Peyer's patch (tissue), 4 donors: ENCODE measurements at regions not wholly inside any gene's neighbourhood (a gene's known extent, or its start where the extent isn't known, plus 50 kb on each side); places are given as distances from the start of the nearest gene placed in this dataset.
"Not testable (repeated sequence)": the region's sequence is repeated elsewhere in the genome, so short reads cannot be mapped to it uniquely, and the experiment has no call there.

Experiments used
- DNase-seq, 3 donors: peaks; one replicate each; pipeline ENCODE4 v3.0.0-alpha.2; 2017 to 2019
- H3K27ac ChIP-seq, 4 donors: fragments of 200-600 bp; sonication (generic); one replicate each; pipeline ENCODE4 v1.5.1; 2016 to 2019
- H3K27me3 ChIP-seq, 2 donors: fragments of 200-600 bp; sonication (generic); one replicate each; pipeline ENCODE4 v1.5.1; 2019
- H3K36me3 ChIP-seq, 3 donors: fragments of 200-600 bp; sonication (generic); one replicate each; pipeline ENCODE4 v1.5.1; 2016 to 2019
- H3K4me1 ChIP-seq, 4 donors: fragments of 200-600 bp; sonication (generic); one replicate each; pipeline ENCODE4 v1.5.1; 2016 to 2019
- H3K4me3 ChIP-seq, 4 donors: fragments of 200-600 bp; sonication (generic); 1 replicate in 3 of 4; 2 replicates in 1 of 4; pipeline ENCODE4 v1.5.1; 2016 to 2019; ENCODE audit warnings: mild to moderate bottlenecking in 1 of 4
- H3K9me3 ChIP-seq, 4 donors: fragments of 200-600 bp; sonication (generic); one replicate each; pipeline ENCODE4 v1.5.1; 2016 to 2019; ENCODE audit warnings: mild to moderate bottlenecking in 1 of 4
- POLR2A ChIP-seq, 2 donors: fragments of 450-650 bp; IDR thresholded peaks; one replicate each; pipeline ENCODE4 v1.5.1; 2017; ENCODE audit warnings: antibody characterized with exemption in 2 of 2, mild to moderate bottlenecking in 2 of 2, moderate library complexity in 2 of 2
- TF ChIP-seq, protein P1 (sequence below), 6 experiments: fragments of 450-650 bp in 4 of 6; fragments of 200-600 bp in 2 of 6; sonication (generic) in 1 of 6; IDR thresholded peaks; one replicate each; pipeline ENCODE4 v1.5.1; 2017 to 2019; ENCODE audit warnings: antibody characterized with exemption in 6 of 6, mild to moderate bottlenecking in 3 of 6, moderate library complexity in 1 of 6

DNA sequence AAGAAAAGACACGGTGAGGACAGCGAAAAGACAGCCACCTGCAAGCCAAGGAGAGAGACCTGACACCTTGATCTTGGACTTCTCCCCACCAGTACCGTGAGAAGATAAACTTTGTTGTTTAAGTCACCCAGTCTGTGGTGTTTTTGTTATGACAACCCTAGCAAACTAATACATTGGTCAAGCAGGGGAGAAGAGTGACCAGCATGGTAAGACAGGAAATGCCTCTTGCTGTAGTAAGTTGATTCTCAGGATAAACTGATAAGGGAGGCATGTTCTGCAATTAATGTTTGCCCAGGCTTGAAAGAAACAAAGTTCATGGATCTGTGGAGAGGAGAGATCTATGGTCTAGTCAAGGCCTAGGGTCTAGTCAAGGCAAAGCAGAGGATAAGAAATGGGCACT lies 801.2 kb downstream of the MAT2B start:
- no peak for DNase-seq
- no peaks in the 10 kb centered on the region for H3K36me3 ChIP-seq
- no peaks in the 10 kb centered on the region for H3K4me1 ChIP-seq
- no peak overlapping the region for H3K4me3 ChIP-seq
- no peaks in the 10 kb centered on the region for H3K9me3 ChIP-seq
- no peak for TF ChIP-seq POLR2A (IDR thresholded peaks at IDR 0.05)
- TF ChIP-seq, protein P1, sequence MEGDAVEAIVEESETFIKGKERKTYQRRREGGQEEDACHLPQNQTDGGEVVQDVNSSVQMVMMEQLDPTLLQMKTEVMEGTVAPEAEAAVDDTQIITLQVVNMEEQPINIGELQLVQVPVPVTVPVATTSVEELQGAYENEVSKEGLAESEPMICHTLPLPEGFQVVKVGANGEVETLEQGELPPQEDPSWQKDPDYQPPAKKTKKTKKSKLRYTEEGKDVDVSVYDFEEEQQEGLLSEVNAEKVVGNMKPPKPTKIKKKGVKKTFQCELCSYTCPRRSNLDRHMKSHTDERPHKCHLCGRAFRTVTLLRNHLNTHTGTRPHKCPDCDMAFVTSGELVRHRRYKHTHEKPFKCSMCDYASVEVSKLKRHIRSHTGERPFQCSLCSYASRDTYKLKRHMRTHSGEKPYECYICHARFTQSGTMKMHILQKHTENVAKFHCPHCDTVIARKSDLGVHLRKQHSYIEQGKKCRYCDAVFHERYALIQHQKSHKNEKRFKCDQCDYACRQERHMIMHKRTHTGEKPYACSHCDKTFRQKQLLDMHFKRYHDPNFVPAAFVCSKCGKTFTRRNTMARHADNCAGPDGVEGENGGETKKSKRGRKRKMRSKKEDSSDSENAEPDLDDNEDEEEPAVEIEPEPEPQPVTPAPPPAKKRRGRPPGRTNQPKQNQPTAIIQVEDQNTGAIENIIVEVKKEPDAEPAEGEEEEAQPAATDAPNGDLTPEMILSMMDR (IDR thresholded peaks at IDR 0.05), result no peak
- no peak overlapping the region for H3K27ac ChIP-seq
- no peaks in the 10 kb centered on the region for H3K27me3 ChIP-seq

DNA sequence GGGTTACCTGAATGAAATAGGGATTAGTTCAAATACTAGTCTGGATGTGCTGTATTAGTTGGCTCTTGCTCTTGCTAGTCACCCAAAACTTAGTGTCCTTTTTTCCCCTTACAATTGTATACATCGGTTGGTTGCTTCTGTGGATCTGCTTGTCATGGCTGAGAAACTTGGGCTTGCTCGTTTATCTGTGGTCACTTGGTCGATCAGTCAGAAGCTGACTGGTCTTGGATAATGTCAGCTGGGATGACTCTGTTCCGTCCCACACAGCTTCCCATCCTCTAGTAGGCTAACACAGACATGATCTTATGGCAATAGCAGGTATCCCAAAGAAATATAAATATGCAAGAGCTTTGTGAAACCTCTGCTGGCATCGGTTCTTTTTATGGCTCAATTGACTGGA lies 807.4 kb downstream of the MAT2B start:
- no peak for DNase-seq
- no peaks in the 10 kb centered on the region for H3K36me3 ChIP-seq
- H3K27ac ChIP-seq, result no peak overlapping the region
- TF ChIP-seq, protein P1 (IDR thresholded peaks at IDR 0.05), result no peak
- TF ChIP-seq POLR2A (IDR thresholded peaks at IDR 0.05), result no peak
- H3K27me3 ChIP-seq, result no peaks in the 10 kb centered on the region
- no peak overlapping the region for H3K4me3 ChIP-seq
- H3K9me3 ChIP-seq, result no peaks in the 10 kb centered on the region
- H3K4me1 ChIP-seq, result no peaks in the 10 kb centered on the region

DNA sequence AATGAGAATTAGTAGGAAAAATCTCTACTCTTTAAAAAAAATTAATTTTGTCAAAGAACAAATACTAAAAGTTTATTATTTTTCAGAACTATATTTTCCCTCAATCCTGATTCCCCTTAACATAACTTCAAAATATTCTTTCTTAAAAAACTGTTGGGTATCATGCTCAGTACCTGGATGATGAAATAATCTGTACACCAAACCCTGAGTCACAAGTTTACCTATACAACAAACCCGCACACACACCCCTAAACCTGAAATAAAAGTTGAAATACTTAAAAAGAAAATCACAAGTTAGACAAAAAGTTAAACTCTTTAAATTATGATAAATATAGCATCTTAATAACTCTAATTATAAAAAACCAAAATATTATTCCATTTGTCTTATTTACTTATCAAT lies 812.3 kb downstream of the MAT2B start:
- TF ChIP-seq, protein P1 (IDR thresholded peaks at IDR 0.05), result no peak
- no peak for TF ChIP-seq POLR2A (IDR thresholded peaks at IDR 0.05)
- Histone ChIP-seq H3K36me3 (no peaks in the 10 kb centered on the region), H3K27ac (no peak overlapping the region), H3K4me1 (no peaks in the 10 kb centered on the region), H3K27me3 (no peaks in the 10 kb centered on the region), H3K4me3 (no peak overlapping the region), H3K9me3 (no peaks in the 10 kb centered on the region)
- no peak for DNase-seq

DNA sequence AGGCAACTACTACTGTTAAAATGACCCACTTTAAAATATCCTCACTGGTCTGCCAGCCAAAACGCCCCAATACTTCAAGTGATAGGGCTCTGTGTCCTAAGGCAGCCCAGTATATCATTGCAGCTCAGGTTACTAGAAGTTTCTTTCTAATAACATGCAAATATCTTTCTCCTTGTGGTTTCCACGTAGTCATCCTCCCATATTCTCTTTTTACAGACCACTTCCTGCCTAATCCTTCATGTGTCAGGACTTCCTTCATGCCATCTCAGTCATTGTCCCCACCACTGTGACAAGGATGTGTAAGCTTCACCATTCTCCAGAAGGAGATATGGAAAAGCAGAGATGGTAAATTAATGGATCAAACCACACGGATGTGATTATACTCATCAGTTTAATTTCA lies 813.7 kb downstream of the MAT2B start:
- H3K4me1 ChIP-seq, result no peaks in the 10 kb centered on the region
- TF ChIP-seq POLR2A (IDR thresholded peaks at IDR 0.05), result no peak
- TF ChIP-seq, protein P1 (IDR thresholded peaks at IDR 0.05), result no peak
- no peaks in the 10 kb centered on the region for H3K27me3 ChIP-seq
- H3K36me3 ChIP-seq, result no peaks in the 10 kb centered on the region
- H3K27ac ChIP-seq, result no peak overlapping the region
- H3K4me3 ChIP-seq, result no peak overlapping the region
- no peak for DNase-seq
- no peaks in the 10 kb centered on the region for H3K9me3 ChIP-seq

DNA sequence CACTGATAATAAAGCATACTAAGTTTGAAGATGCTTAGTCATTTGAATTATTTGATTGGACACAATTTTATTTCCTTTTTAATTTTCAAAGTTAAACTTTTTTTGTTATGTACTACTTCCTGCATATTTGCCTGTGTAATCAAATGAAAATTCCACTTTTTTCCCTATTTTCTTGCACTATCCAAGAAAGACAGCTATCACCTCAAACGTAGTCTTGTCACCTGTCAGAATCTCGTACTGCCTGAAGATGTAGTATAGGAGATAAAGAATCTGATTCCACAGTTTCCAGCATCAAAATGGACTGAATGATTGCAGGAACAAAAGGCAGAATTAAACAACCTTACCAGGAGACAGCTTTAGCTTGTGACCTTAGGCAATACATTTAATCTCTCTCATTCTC lies 818.8 kb downstream of the MAT2B start:
- no peaks in the 10 kb centered on the region for H3K4me1 ChIP-seq
- no peak overlapping the region for H3K27ac ChIP-seq
- no peak for DNase-seq
- no peaks in the 10 kb centered on the region for H3K36me3 ChIP-seq
- no peaks in the 10 kb centered on the region for H3K27me3 ChIP-seq
- H3K4me3 ChIP-seq, result no peak overlapping the region
- TF ChIP-seq, protein P1 (IDR thresholded peaks at IDR 0.05), result no peak
- H3K9me3 ChIP-seq, result no peaks in the 10 kb centered on the region

DNA sequence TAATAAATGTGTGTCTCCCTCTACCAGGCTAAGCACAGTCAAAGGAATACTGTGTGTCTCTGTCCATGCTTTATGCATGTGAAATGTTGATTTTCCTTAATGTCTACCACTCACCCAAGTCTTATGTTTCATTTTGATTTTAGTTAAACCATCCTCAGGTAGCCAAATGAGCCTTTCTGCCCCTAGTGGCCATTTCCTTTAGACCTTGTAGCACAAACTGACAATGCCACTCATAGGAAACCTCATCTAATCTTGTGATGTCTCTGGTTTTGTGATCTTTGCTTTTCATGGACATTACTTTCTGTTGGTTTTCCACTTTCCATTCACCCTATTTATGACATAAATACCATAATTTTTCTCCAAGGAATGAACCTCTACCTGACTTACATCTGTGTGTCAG lies 820.8 kb downstream of the MAT2B start:
- no peak overlapping the region for H3K27ac ChIP-seq
- H3K36me3 ChIP-seq, result no peaks in the 10 kb centered on the region

DNA sequence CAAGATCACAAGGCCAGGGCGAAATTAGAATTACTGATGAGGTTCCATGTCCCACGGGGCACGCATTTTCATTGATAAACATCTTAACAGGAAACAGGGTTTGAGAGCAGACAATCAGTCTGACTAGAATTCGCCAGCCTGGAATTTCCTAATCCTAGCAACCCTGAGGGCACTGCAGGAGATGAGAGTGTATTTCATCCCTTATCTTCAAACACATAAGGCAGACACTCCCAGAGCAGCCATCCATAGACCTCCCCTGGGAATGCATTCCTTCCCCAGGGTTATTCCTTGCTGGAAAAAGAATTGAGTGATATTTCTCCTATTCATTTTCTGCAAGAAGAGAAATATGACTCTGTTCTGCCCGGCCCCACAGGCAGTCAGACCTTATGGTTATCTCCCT lies 821.7 kb downstream of the MAT2B start:
- not testable (repeated sequence) for H3K9me3 ChIP-seq, H3K4me1 ChIP-seq, H3K36me3 ChIP-seq, H3K27me3 ChIP-seq, H3K4me3 ChIP-seq, DNase-seq, H3K27ac ChIP-seq

More for the DNA sequence above, 820.8 kb downstream of the MAT2B start:
- H3K4me1 ChIP-seq, result no peaks in the 10 kb centered on the region
- no peak overlapping the region for H3K4me3 ChIP-seq
- no peak for DNase-seq
- TF ChIP-seq, protein P1 (IDR thresholded peaks at IDR 0.05), result no peak
- no peak for TF ChIP-seq POLR2A (IDR thresholded peaks at IDR 0.05)
- H3K9me3 ChIP-seq, result no peaks in the 10 kb centered on the region
- H3K27me3 ChIP-seq, result no peaks in the 10 kb centered on the region
